ENCODE measurements at regions not wholly inside any gene's neighbourhood (a gene's known extent, or its start where the extent isn't known, plus 50 kb on each side); places are given as distances from the start of the nearest gene placed in this dataset.

- no peak for TF ChIP-seq CTCF (IDR thresholded peaks at IDR 0.05)
- TF ChIP-seq POLR2A (IDR thresholded peaks at IDR 0.05): no peak
Measured at GRCh38 chr9:89677702-89678395, 73.0 kb downstream of the GADD45G start.

Data from testis (tissue), 2 donors.